GM18499 (cell line): ENCODE measurements at regions not wholly inside any gene's neighbourhood (a gene's known extent, or its start where the extent isn't known, plus 50 kb on each side); places are given as distances from the start of the nearest gene placed in this dataset.

Source experiments
- ATAC-seq: cut with Tn5 transposase; IDR thresholded peaks from one replicate; pipeline ENCODE4 v1.9.1; 2021; ENCODE audit warnings: moderate number of reproducible peaks; ENCODE audit not compliant: insufficient read depth, unreplicated experiment

DNA sequence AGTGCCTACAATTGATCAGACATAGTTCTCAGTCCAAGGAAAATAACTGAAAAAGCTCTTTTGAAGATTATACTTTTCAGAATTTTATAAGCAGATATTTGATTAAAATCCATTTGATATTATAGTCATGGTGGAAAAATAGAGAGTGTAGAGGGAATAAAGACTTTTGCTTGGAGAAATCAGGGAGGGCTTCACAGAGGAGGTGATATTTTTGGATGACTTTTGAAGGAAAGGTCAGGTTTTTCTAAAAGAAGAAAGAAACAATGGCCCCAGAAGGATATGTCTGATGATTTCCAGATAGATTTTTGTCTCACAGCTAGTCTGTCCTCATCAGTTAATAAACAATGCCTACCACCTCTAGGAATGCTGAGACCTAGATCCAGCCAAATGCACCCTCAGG is 806.3 kb upstream of the CELF2 start:
- ATAC-seq: no peak

DNA sequence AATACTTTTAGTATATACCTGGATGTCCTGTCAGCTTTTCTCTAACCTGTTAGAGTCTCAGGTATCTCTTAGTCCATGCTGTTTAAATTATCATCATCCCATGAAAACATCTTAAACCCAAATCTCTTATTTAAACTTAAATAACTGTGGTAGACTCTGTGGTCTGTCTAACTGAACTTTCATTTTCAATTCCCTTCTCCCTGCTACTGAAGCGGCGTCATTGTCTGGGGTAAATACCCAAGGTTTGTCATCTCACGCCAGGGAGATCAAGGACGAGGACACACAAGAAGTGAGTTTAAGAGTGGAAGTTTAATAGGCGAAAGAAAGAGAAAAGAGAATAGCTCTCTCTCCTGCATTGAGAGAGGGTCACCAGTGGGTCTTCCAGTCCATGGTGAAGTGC is 804.4 kb upstream of the CELF2 start:
- ATAC-seq: peak; percentile 65

DNA sequence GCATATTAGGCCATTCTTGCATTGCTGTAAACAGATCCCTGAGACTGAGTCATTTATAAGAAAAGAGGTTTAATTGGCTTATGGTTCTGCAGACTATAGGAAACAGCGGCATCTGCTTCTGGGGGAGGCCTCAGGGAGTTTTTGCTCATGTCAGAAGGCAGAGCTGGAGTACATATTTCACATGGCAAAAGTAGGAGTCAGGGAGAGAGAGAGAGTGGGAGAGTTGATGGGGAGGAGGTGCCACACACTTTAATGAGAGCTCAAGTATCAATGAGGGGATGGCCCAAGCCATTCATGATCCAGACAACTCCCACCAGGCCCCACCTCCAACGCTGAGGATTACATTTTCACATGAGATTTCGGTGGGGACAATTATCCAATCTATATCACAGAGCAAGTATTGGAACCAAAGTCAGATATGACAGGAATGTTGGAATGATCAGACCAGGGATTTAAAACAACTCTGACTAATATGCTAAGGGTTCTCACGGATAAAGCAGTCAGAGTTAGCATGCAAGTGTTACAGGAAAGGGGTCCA is 795.3 kb upstream of the CELF2 start:
- no peak for ATAC-seq

DNA sequence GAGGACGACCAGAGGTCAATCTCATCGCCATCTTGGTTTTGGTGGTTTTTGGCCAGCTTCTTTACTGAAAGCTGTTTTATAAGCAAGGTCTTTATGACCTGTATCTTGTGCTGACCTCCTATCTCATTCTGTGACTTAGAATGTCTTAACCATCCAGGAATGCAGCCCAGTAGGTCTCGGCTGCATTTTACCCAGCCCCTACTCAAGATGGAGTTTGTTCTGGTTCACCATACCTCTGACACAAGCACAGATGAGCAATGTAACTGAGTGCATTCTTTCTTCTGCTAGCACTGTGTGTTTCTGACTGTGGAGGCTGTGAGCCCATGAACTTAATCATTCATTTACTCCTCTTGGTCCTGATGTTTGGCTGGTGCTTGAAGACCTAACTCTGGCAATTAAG is 794.5 kb upstream of the CELF2 start:
- no peak for ATAC-seq

DNA sequence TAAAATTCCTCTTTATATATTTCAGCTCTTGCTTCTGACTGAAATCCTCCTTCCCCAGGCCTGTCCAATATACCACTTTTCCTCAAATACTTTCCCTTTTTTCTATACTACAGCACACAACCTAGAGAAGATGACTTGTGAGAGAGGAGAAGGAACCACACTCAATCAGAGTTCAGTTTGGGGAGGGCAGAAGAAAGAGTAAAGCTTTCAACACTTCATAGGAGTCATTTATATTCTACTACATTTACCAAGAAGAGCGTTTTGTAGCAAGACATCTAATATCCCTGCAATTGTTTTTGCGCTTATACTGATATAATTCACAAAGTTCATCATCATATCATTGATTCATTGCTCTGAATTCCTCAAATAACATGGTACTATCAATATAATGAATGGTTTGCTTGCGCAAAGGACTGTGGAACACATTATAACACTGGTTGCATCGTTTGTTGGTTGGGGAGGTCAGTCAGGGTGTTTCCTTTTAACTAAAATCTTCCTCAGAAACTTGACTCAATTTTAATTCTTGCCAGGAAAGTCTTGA is 792.5 kb upstream of the CELF2 start:
- ATAC-seq: no peak

DNA sequence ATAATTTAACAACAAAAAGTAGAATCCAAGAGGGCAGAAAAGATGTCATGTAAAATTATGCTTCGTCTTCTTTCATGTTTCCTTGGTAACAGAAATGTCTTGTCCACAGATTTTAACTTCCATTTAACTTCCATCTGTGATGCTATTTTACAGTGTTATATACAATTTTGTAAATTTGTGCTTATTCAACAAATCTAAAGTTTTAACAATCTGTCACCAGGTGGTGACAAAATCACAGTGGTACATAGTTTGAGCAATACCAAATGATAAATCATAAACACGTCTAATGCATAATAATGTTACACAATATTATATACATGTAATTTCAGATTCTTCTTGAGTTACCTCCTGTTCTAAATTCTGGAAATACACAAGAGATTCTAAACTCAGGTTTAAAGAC is 784.4 kb upstream of the CELF2 start:
- ATAC-seq: no peak

DNA sequence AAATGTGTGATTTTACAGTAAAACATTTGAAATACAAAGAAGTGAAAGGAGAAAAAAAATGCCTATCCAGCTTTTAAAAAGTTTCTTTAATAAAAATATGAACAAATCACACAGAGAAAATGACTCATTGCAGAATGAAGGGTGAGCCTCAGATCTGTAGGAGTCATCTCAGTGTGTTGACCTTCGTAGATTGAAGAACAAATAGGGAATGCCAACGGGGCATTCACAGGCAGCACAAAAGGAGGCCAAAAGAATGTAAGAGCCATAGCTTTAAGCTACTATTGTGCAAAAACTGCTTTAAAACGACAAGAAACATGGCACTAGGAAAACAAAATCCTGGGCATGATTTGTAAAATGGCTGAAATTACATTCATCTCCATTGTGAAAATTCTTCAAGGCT is 782.7 kb upstream of the CELF2 start:
- ATAC-seq: no peak

DNA sequence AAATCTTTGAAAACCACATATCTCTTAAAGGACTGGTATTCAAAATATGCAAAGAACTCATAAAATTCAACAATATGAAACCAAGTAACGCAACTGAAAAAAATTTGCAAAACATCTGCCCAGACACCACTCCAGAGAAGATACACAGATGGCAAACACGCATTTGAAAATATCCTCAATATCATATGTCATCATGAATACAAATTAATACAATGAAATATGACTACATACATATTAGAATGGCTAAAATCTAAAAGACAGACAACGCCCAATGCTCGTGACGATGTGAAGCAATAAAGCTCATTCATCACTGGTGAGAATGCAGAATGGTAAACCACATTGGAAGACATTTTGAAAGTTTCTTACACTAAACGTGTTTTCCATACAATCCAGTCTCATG is 770.1 kb upstream of the CELF2 start:
- ATAC-seq: no peak

DNA sequence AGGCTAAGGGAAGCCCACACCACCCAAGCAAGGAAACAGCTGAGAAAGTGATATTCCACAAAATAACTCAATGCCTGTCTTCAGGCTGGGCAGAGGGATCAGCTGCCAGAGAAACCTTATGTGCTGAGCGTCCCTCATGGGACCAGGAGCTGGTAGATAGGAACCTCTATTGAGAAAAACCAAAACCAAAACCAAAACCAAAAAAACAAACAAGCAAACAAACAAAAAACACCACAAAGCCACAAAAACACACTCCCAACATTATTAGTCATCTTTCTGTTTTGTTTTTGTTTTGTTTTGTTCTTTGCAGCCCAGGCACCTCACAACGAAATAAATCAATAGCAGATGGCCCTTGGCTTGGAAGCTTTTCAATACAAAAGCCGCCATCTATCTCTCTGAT is 760.8 kb upstream of the CELF2 start:
- ATAC-seq: no peak

DNA sequence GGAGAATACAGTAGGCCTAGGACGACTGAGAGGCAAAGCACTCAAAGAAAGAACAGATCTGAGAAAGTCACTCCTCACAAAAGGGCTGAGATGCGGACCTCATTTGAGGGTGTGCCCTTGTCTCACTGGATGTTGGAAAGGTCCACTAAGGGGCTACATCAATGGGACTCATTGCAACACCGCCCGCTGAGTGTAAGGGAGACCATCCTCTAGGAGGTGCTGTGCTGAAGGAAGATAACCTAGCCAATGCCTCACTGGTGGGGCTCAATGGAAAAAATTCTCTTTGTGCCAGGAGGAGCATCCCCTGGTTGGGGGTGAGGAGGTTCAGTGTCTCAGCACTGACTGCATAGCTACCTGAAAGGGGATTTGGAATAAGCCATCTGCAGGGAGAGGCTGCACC is 758.7 kb upstream of the CELF2 start:
- ATAC-seq: no peak

DNA sequence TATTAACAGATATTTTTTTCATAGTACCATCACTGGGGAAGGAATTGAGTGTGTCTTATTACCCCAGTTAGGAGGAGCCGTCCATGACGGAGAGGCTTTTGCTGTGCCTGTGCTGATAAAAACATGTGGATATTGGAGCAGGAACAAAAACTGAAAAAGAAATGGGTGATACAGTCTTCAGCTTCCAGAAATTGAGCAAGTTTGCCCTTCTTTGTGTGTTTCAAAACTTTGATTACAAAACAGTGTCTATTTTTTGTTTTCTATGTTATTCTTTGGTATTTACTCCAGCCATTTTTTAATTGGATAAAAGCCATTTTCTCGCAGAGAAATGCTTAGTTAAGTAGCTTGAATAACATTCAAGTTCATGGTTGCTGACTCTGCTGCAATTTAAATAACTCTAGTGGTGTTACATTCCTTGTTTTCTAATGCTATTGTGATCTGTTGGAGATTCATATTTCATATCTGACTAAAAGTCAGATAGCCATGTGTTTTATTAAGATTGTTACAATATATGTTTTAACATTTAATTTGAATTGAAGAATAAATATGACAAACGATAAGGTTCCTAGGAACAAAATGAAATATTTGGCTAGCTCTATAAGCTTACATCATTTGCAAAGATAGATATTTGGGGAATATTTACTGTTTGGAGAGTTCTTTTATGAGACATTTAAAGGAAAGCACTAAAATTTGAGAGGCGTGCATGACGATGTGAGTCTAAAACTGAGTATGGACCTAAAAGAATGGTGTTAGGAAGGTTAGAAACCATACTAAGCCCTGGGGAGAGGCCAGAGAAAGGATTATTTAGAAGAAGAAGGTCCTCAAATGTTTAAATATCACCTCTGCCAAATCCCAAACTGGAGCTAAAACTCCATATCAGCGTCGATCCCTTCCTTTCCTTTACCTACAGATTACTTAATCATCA is 747.3 kb upstream of the CELF2 start:
- no peak for ATAC-seq

DNA sequence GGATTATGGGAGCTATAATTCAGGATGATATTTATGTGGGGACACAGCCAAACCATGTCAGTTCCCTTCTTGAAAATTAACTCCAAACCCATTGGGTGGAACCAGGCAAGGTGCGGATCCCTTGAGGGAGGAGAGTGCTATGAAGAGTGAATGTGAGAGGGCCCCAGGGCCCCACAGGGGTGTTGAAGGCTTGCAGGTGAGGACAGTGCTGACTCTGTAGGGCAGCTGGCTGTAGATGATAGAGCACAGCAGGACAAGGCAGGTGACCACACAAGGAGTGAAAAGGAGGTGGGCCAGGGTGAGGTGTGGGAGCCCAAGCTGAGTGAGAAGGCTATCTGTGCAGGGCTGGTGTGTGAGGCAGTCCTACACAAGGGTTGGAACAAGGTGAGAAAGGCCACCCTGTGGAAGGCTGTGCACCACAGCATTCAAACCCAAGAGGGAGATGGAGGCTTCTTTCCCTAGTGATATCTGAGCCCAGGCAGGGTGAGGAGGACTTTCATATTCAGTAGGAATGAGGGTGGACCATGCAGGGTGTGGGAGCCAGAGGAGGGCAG is 746.0 kb upstream of the CELF2 start:
- no peak for ATAC-seq

DNA sequence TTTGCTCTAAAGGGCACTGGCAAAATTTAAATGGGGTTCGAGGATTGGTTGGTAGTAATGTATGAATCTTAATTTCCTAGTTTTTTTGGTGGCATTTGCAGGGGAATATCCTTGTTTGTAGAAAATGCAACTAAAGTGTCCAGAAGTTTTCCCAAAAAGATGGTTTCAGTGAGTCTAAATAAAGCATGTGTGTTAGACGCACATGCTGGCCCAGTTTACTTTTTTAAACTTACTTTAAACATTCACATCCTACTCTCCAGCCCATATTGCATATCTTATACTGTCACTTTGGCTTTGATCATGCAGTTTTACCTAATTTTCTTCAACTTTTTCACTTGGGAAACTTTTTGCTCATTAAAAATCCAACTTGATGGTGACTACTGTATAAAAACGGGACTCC is 744.0 kb upstream of the CELF2 start:
- no peak for ATAC-seq

DNA sequence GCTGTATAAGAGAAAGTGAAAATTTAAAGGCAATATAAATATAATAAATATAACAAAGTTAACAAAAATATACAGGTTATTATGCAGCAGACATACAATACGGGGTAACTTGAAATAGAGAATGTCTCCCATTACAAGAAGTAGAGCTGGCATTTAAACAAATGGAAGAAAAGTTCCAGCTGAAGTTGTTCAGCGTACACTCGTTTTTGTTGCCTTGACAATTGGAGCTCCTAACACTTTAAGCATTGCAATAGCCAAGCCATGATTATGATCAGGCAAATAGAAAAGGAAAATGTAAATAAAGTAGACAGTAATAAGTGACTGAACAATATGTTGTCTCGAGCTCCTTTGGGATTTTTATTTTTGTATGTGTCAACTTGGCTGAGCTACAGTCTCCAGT is 737.8 kb upstream of the CELF2 start:
- no peak for ATAC-seq

DNA sequence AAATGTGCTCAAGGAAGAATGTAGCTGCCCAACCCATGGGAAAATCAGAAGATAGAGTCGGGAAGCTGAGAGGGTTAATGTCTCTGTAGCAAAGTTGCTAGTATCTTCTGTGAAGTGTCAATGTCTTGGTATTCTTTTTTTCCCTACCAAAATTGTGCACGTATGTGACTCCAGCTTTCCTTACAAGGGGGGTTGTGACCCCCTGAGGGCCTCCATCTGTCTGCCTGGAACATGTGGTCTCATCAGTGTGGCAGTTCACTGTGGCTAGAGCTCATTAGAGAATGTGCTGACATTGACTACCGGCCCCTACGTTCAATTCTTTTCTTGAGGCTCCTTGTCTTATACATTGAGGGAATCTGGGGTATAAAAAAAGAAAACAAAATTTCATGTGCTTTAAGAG is 725.2 kb upstream of the CELF2 start:
- no peak for ATAC-seq

DNA sequence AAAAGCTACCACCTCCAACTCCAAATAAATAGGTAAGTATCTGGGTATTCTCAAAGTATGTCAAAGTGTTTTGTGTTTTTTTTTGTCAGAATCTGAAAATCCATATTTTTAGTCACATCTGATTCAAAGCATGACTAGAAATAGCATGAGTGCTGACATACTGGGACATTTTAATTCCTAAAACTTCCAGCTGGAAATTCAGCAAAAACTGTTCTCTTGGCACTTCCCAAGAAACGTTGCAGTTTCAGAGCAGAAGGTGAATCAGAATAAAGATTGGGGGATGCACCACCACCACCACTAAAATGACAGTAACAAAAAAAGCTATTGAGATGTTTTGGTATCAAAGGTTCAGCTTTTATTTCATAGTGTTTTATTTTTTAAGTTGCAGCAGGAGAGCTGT is 724.6 kb upstream of the CELF2 start:
- no peak for ATAC-seq

DNA sequence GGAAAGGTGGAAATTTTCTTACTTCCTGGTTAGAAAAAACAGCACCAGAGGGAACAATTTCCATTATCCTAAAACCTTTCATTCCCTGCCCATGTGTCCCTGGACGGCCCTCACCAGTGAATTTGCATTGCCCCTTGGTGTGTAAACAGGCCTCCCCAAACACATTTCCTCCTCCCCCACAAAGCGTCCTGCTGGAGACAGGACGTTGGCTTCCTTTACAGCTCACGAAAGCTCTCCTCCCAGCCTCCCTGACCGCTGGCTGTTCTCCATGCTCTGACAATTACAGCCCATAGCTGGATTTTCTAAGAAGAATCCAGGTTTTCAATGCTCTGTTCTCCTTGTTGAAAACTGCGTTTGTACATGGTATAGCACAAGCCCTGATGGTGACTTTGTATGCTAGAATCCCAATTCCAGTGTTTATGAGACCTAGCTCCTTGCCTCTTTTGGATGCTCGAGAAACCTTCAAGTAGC is 724.2 kb upstream of the CELF2 start:
- ATAC-seq: no peak

DNA sequence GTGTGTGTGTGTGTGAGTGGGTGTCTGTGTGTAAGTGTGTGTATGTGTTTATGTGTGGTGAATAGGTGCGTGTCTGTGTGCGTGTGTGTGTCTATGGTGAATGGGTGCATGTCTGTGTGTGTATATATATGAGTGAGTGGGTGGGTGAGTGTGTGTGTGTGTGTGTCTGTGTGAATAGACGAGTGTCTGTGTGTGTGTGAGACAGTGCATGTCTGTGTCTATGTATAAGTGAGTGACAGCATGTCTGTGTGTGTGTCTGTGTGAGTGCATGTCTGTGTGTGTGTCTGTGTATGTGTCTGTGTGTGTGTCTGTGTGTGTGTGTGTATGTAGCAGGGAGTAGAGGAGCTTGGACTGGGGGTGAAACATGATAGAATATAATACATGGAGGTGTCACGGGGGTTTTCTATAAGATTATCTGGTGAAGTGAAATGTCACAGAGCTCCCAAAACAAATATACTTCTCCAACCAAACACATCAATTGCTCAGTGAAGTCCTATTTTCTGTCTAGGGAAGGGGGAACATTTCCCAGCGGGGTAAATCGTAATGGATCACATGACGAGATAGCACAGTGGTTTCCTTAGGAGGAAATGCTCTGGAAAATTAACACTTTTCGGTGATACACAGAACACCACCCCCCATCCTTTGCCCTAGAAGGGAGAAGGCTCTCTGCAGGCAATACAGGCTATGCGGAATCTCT is 723.3 kb upstream of the CELF2 start:
- no peak for ATAC-seq

DNA sequence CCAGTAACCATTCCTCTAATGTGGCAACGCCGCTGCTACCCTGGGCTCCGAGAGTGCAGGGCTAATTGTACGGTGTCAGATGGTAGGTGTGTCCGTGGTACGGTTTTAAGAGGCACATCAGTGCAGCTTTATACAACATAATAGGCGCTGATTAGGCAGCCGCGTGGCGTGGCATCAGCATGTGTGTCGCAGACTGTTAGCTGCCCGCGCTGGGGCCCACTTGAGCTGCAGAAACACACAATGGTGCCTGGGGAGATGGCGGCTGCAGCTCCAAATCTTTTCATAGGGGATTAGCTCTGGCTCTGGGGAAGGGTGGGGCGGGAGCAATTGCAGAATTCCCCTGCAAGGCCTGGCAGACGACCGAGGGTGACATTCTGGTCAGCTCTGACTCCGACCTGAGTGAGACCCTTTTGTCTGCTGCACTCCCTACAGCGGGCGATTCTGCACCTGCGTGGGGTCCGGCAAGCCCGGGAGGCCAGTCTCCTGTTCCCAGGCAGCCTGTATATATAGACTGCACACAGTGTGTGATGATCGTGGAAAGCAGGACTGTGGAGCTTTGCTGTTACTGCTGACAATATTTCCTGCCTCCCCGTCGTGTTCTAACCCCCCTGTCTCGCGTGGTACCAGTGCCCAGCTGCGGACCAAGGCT is 722.7 kb upstream of the CELF2 start:
- no peak for ATAC-seq

DNA sequence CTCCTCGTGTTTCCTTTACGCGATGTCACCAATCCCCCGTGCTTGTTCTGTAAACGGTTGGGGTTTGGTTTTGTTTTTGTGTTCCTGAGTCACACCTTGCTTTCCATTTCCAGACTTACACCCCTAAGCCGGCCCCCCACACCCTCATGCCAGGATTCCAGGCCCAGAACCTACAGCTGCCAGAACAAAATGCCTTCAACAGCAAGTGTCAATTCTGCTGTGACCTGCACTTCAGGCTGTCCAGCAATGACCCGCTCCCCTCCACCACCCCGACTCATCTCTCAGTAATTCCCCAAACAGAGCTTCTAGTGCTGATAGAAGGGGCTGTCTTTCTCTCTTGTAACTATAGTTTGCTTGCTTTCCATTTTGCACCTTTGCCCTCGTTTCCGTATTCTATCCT is 722.1 kb upstream of the CELF2 start:
- no peak for ATAC-seq
